GM12874 (cell line): ENCODE measurements at regions not wholly inside any gene's neighbourhood (a gene's known extent, or its start where the extent isn't known, plus 50 kb on each side); places are given as distances from the start of the nearest gene placed in this dataset.

Experiments
- TF ChIP-seq, protein P1 (sequence below): IDR thresholded peaks from 2 replicates; pipeline ENCODE4 v1.5.1; 2011; ENCODE audit warnings: low read depth, mild to moderate bottlenecking, control low read depth, low read length, moderate library complexity; ENCODE audit not compliant: insufficient read depth

DNA sequence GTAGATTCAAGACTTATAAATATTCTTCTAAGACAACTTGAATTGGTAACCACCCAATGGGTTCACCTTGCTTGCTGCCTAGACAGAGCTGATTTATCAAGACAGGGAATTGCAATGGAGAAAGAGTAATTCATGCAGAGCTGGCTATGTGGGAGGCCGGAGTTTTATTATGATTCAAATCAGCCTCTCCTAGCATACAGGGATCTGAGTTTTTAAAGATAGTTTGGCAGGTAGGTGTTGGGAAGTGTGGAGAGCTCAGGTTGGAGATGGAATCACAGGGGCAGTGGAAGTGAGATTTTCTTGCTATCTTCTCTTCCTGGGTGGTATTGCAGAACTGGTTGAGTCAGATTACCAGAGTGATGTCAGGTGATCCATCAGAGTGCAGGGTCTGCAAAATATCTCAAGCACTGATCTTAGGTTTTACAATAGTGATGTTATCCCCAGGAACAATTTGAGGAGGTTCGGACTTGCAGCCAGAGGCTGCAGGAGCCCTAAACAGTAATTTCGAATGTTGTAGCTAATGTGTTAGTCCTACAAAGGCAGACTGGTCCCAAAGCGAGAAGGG is 1448.6 kb upstream of the RAG2 start:
- TF ChIP-seq, protein P1, sequence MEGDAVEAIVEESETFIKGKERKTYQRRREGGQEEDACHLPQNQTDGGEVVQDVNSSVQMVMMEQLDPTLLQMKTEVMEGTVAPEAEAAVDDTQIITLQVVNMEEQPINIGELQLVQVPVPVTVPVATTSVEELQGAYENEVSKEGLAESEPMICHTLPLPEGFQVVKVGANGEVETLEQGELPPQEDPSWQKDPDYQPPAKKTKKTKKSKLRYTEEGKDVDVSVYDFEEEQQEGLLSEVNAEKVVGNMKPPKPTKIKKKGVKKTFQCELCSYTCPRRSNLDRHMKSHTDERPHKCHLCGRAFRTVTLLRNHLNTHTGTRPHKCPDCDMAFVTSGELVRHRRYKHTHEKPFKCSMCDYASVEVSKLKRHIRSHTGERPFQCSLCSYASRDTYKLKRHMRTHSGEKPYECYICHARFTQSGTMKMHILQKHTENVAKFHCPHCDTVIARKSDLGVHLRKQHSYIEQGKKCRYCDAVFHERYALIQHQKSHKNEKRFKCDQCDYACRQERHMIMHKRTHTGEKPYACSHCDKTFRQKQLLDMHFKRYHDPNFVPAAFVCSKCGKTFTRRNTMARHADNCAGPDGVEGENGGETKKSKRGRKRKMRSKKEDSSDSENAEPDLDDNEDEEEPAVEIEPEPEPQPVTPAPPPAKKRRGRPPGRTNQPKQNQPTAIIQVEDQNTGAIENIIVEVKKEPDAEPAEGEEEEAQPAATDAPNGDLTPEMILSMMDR, result no peak

DNA sequence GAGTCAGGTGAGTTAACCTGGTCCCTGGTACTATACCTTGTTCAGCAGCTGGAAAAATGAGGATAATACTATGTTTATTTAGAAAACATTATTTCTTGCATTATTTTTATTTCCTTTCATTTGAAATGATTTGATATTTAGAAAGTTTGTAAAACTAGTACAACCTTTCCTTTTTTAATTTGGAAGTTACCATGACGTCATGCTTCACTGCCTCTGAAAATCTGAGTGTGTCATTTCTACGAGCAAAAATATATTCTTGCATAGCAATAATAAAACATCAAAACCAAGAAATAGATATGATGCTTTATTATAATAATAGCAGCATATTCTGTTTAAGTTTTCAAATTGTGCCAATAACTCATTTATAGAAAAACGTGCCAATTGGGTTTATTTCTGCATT is 1445.0 kb upstream of the RAG2 start:
- TF ChIP-seq, protein P1, result no peak

DNA sequence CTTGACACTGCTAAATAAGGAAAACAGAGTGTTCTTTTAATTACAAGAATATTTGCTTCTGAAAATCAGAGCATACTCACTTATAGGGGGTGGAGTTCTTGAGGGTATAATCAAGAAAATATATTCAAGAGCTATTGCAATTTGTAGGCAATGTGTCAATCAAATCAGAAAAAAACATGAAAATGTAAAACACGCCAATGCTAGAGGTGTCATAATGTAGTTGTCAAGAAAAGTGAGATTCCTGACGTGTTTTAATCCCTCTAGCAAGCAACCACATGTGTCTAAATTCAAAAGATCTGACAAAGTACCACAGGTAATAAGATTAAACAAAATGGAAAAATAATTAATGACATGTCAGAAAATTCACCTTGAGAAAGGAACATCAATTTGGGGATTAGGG is 1440.7 kb upstream of the RAG2 start:
- TF ChIP-seq, protein P1, result no peak

DNA sequence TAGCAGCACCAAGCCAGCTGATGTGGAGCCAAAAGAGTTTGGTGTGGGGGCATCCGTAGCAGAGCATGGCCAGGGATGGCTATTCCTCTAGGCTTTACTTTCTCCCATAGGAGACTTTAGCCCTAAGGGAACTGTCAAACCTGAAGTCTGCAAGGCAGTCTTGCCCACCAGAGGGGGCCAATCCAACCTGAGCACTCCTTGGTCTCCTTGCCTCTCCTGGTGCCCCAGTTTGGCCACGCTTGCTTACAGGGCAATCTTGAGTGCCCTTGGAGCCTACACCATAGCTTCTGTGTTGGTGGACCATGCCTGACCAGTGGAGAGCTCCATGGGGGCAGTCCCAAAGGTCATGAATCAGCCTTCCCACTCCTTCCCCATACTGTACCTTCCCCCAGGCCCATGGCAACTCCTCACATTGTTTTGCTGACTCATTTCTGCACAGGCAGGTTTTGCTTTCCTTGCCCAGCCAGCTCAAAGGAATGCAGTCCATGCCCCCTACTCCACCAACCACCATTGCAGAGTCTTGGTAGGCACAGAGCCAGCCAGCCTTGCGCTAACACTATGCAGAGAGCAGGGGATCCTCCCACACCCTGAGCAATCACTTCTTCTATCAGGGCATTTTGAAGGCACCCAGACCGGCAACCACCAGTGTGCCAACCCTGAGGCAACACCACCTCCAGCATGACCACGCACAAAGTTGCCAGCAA is 1421.2 kb upstream of the RAG2 start:
- TF ChIP-seq, protein P1, result no peak

DNA sequence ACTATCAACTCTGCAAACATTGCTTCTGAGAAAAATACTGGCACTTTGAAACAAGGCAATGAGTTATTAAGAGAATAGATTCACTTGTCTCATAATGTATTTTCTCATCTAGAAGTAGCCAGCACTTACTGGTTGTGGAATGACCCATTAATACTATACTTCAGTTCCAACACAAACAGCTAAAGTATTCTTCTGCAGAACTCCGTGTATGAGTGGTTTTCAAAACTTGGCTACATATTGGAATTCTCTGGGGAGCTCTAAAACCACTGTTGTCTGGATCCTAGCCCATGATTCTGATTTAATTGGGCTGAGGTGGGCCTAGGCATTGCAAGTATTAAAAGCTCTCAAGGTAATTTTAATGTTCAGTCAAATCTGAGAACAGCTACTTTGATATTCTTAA is 1416.4 kb upstream of the RAG2 start:
- TF ChIP-seq, protein P1, result no peak

DNA sequence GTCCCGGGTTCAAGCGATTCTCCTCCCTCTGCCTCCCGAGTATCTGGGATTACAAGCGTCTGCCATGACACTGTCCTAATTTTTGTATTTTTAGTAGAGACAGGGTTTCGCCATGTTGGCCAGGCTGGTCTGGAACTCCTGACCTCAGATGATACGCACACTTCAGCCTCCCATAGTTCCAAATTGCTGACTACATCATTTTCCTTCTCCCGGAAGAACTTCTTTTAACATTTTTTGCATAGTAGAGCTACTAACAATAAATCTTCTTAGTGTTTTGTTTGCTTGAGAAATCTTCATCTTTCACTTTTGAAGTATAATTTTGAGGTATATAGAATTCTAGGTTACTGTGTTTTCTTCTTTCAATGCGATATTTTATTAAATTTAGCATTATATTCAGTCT is 1415.1 kb upstream of the RAG2 start:
- TF ChIP-seq, protein P1, result no peak

DNA sequence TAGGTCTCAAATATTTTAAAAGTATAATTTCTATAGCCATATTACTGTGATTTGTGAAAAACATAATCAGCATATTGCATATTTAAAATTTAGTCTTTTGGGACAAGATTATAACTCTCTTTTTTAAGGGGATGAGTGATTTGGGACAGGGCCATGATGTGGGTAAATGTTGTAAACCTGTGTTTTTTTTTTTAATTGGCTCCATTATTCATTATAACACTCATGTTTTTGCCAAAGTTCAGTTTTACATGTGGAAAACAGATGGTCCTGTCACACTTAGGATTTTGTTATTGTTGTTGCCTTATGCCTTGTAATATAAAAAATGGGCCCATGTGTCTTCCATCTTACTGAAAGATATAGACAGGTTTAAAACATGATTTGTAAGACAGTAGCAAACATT is 1413.5 kb upstream of the RAG2 start:
- TF ChIP-seq, protein P1, result no peak
